ENCODE measurements at regions not wholly inside any gene's neighbourhood (a gene's known extent, or its start where the extent isn't known, plus 50 kb on each side); places are given as distances from the start of the nearest gene placed in this dataset.

DNA sequence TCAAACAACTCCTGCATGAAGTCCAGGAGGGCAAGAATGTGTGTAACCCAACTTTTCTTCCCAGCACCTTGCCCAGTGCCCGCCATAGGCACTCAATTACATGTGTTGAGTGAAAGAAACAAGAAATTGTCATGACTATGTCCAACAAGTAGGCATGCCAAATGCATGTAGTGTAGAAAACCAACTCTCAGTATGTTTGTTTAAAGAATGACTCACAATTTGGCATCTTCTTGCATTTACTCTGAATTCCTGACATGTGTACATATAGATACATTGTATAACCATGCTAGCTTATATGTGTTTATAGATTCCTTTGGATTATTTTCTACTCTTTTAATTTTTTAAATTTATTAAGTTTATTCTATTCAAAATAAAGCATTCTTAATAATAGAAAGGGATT lies 305.0 kb downstream of the EFNB2 start:
- H3K9me3 ChIP-seq (ENCODE audit: low read depth) = no peaks in the 10 kb centered on the region
- H3K4me2 ChIP-seq = no peak overlapping the region
- no peak overlapping the region for H2AFZ ChIP-seq
- no peak for DNase-seq (ENCODE audit: low spot score)
- no peak overlapping the region for H3K27ac ChIP-seq
- no peaks in the 10 kb centered on the region for H3K9me2 ChIP-seq (replicated peaks; ENCODE audit: insufficient read depth)
- no peaks in the 10 kb centered on the region for H3K36me3 ChIP-seq (replicated peaks; ENCODE audit: insufficient read depth, low read depth)
- H3K27me3 ChIP-seq = no peaks in the 10 kb centered on the region
- H4K20me1 ChIP-seq (ENCODE audit: insufficient read depth, poor library complexity, severe bottlenecking) = no peaks in the 10 kb centered on the region
- H3K79me2 ChIP-seq = no peaks in the 10 kb centered on the region
- 96% methylated on average over 1 of the region's 1 CpG for WGBS (ENCODE audit: low lambda C conversion rate, missing lambda C conversion rate)
- H3K4me3 ChIP-seq = no peak overlapping the region
- TF ChIP-seq, protein P1, sequence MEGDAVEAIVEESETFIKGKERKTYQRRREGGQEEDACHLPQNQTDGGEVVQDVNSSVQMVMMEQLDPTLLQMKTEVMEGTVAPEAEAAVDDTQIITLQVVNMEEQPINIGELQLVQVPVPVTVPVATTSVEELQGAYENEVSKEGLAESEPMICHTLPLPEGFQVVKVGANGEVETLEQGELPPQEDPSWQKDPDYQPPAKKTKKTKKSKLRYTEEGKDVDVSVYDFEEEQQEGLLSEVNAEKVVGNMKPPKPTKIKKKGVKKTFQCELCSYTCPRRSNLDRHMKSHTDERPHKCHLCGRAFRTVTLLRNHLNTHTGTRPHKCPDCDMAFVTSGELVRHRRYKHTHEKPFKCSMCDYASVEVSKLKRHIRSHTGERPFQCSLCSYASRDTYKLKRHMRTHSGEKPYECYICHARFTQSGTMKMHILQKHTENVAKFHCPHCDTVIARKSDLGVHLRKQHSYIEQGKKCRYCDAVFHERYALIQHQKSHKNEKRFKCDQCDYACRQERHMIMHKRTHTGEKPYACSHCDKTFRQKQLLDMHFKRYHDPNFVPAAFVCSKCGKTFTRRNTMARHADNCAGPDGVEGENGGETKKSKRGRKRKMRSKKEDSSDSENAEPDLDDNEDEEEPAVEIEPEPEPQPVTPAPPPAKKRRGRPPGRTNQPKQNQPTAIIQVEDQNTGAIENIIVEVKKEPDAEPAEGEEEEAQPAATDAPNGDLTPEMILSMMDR (IDR thresholded peaks at IDR 0.05; ENCODE audit: poor library complexity) = no peak
- TF ChIP-seq EZH2 (IDR thresholded peaks at IDR 0.05; ENCODE audit: borderline replicate concordance) (no peak), EZH2phosphoT487 (IDR thresholded peaks at IDR 0.05; ENCODE audit: low read depth, severe bottlenecking, unreplicated experiment) (no peak)
- H3K4me1 ChIP-seq (ENCODE audit: insufficient read depth) = no peaks in the 10 kb centered on the region

DNA sequence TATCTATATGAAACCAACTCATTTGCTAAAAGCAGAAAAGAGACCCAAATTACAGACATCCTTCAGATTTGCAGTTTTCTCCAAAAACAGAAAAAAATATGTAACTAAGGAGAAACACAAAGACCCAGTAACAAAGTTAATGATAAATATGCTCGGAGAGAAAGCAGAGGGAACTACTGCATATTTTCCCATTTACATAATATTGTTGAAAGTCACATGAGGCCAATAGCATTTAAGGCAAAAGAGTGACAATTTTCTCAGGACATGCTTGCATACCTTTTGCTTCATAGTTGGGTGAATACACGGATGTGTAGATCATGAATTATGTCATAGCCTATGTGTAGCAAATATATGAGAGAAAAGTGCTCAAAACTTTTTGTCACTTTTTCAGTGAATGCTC lies 310.3 kb downstream of the EFNB2 start:
- Histone ChIP-seq H3K9me2 (replicated peaks; ENCODE audit: insufficient read depth) (no peaks in the 10 kb centered on the region), H3K27me3 (no peaks in the 10 kb centered on the region), H3K27ac (no peak overlapping the region), H3K9me3 (ENCODE audit: low read depth) (no peaks in the 10 kb centered on the region), H4K20me1 (ENCODE audit: insufficient read depth, poor library complexity, severe bottlenecking) (no peaks in the 10 kb centered on the region), H3K4me2 (no peak overlapping the region), H3K36me3 (replicated peaks; ENCODE audit: insufficient read depth, low read depth) (no peaks in the 10 kb centered on the region), H2AFZ (no peak overlapping the region), H3K4me3 (no peak overlapping the region), H3K4me1 (ENCODE audit: insufficient read depth) (no peaks in the 10 kb centered on the region), H3K79me2 (no peaks in the 10 kb centered on the region)
- TF ChIP-seq EZH2phosphoT487 (IDR thresholded peaks at IDR 0.05; ENCODE audit: low read depth, severe bottlenecking, unreplicated experiment) (no peak), EZH2 (IDR thresholded peaks at IDR 0.05; ENCODE audit: borderline replicate concordance) (no peak)
- TF ChIP-seq, protein P1 (IDR thresholded peaks at IDR 0.05; ENCODE audit: poor library complexity) = no peak
- 86% methylated on average over 2 of the region's 2 CpGs for WGBS (ENCODE audit: low lambda C conversion rate, missing lambda C conversion rate)
- no peak for DNase-seq (ENCODE audit: low spot score)

DNA sequence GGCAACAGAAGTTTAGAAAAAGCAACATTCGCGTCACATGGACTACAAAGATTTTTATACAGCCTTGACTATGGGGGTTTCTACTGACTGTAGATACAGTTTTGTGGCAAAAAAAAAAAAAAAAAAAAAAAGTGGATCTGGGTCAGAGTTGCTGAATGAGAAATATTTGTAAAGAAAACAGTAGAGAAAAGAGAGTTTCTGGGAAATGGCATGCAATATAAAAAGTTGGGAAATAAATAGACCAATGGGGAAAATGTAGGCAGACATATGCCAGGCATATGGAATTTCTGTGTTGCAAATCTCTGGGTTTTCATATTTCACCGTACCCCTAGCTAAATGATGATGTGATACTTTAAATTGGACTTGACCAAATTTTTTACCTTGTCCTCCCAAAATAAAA lies 315.3 kb downstream of the EFNB2 start:
- Histone ChIP-seq H3K4me3 (no peak overlapping the region), H3K9me2 (replicated peaks; ENCODE audit: insufficient read depth) (no peaks in the 10 kb centered on the region), H4K20me1 (ENCODE audit: insufficient read depth, poor library complexity, severe bottlenecking) (no peaks in the 10 kb centered on the region), H3K4me1 (ENCODE audit: insufficient read depth) (no peaks in the 10 kb centered on the region), H3K4me2 (no peak overlapping the region), H3K27ac (no peak overlapping the region), H3K36me3 (replicated peaks; ENCODE audit: insufficient read depth, low read depth) (no peaks in the 10 kb centered on the region), H2AFZ (no peak overlapping the region), H3K27me3 (no peaks in the 10 kb centered on the region), H3K9me3 (ENCODE audit: low read depth) (no peaks in the 10 kb centered on the region), H3K79me2 (no peaks in the 10 kb centered on the region)
- TF ChIP-seq, protein P1 (IDR thresholded peaks at IDR 0.05; ENCODE audit: poor library complexity) = no peak
- TF ChIP-seq EZH2phosphoT487 (IDR thresholded peaks at IDR 0.05; ENCODE audit: low read depth, severe bottlenecking, unreplicated experiment) (no peak), EZH2 (IDR thresholded peaks at IDR 0.05; ENCODE audit: borderline replicate concordance) (no peak)
- 90% methylated on average over 3 of the region's 3 CpGs for WGBS (ENCODE audit: low lambda C conversion rate, missing lambda C conversion rate)
- no peak for DNase-seq (ENCODE audit: low spot score)

All from hepatocyte (in vitro differentiated cells).